Glutamatergic neuron (in vitro differentiated cells): ENCODE measurements at regions not wholly inside any gene's neighbourhood (a gene's known extent, or its start where the extent isn't known, plus 50 kb on each side); places are given as distances from the start of the nearest gene placed in this dataset.

Source experiments
- DNase-seq: peaks from one replicate; pipeline ENCODE4 v3.0.0; 2022
- H3K27ac Mint-ChIP-seq: one replicate; pipeline ENCODE4 v1.8.0; 2020; ENCODE audit warnings: mild to moderate bottlenecking, mixed read lengths, inconsistent platforms; ENCODE audit not compliant: unreplicated experiment
- H3K27me3 Mint-ChIP-seq: one replicate; pipeline ENCODE4 v1.8.0; 2020; ENCODE audit warnings: mild to moderate bottlenecking, moderate library complexity, mixed read lengths, inconsistent platforms; ENCODE audit not compliant: unreplicated experiment
- H3K36me3 Mint-ChIP-seq: one replicate; pipeline ENCODE4 v1.8.0; 2020; ENCODE audit warnings: mild to moderate bottlenecking, mixed read lengths, inconsistent platforms; ENCODE audit not compliant: unreplicated experiment
- H3K4me1 Mint-ChIP-seq: one replicate; pipeline ENCODE4 v1.8.0; 2020; ENCODE audit warnings: mild to moderate bottlenecking, low read depth, mixed read lengths, inconsistent platforms; ENCODE audit not compliant: unreplicated experiment
- H3K4me3 Mint-ChIP-seq: one replicate; pipeline ENCODE4 v1.8.0; 2020; ENCODE audit warnings: mild to moderate bottlenecking, mixed read lengths, inconsistent platforms; ENCODE audit not compliant: unreplicated experiment
- H3K9me3 Mint-ChIP-seq: one replicate; pipeline ENCODE4 v1.8.0; 2020; ENCODE audit warnings: mild to moderate bottlenecking, moderate library complexity, mixed read lengths, inconsistent platforms; ENCODE audit not compliant: unreplicated experiment
- TF ChIP-seq, protein P1 (sequence below): fragments of 200-600 bp; sonication (generic); IDR thresholded peaks from one replicate; pipeline ENCODE4 v1.5.0; 2021; ENCODE audit not compliant: partially characterized antibody, unreplicated experiment

DNA sequence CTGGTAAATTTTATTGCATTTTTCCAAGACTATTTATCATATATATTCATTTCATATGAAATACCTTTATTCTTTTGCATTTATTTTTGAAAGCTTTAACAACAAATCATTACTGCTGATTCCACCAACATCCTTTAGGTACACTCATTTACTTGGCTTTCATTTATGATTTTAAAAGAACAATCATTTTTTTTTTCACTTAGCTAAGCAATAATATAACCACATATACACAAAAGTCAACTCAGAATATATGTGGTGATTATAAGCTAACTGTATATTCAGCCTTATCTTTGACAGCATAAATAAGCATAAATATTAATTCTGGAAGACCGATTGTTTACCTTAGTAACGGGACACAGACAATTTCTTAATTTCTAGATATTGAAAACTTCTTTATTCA, 458.6 kb upstream of the ZNF385D start:
- no peaks in the 10 kb centered on the region for H3K4me1 Mint-ChIP-seq
- H3K4me3 Mint-ChIP-seq, result no peak overlapping the region
- DNase-seq, result no peak
- H3K9me3 Mint-ChIP-seq, result no peaks in the 10 kb centered on the region
- H3K27me3 Mint-ChIP-seq, result no peaks in the 10 kb centered on the region
- TF ChIP-seq, protein P1, sequence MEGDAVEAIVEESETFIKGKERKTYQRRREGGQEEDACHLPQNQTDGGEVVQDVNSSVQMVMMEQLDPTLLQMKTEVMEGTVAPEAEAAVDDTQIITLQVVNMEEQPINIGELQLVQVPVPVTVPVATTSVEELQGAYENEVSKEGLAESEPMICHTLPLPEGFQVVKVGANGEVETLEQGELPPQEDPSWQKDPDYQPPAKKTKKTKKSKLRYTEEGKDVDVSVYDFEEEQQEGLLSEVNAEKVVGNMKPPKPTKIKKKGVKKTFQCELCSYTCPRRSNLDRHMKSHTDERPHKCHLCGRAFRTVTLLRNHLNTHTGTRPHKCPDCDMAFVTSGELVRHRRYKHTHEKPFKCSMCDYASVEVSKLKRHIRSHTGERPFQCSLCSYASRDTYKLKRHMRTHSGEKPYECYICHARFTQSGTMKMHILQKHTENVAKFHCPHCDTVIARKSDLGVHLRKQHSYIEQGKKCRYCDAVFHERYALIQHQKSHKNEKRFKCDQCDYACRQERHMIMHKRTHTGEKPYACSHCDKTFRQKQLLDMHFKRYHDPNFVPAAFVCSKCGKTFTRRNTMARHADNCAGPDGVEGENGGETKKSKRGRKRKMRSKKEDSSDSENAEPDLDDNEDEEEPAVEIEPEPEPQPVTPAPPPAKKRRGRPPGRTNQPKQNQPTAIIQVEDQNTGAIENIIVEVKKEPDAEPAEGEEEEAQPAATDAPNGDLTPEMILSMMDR, result no peak
- H3K36me3 Mint-ChIP-seq, result no peaks in the 10 kb centered on the region
- H3K27ac Mint-ChIP-seq, result no peak overlapping the region

DNA sequence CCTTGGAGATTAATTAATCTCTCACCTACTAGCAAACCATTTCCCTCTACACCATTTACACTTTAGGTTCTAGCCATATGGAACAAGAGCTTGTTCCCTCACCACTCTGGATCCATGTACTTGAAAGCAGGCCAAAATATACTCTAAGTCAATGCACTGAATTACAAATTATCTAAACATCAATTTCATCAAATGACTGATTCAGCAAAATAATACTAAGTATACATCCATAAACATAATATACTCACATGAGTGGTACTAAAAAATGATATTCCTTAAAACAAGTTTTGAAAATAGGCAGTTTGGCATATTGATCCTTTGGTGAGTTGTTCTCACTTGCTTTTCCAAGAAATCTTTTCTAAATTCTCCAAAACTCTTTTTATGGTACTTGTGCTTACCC, 459.7 kb upstream of the ZNF385D start:
- no peaks in the 10 kb centered on the region for H3K27me3 Mint-ChIP-seq
- H3K9me3 Mint-ChIP-seq, result no peaks in the 10 kb centered on the region
- H3K4me1 Mint-ChIP-seq, result no peaks in the 10 kb centered on the region
- no peaks in the 10 kb centered on the region for H3K36me3 Mint-ChIP-seq
- DNase-seq, result no peak
- TF ChIP-seq, protein P1, result no peak
- no peak overlapping the region for H3K4me3 Mint-ChIP-seq
- H3K27ac Mint-ChIP-seq, result no peak overlapping the region

GRCh38 chr3:22216601-22217000, 465.6 kb upstream of the ZNF385D start:
- Mint-ChIP-seq H3K9me3 (no peaks in the 10 kb centered on the region), H3K27ac (no peak overlapping the region), H3K36me3 (no peaks in the 10 kb centered on the region), H3K4me1 (no peaks in the 10 kb centered on the region), H3K27me3 (no peaks in the 10 kb centered on the region), H3K4me3 (no peak overlapping the region)
- DNase-seq, result no peak
- TF ChIP-seq, protein P1, result no peak

- Mint-ChIP-seq H3K27ac (no peak overlapping the region), H3K4me1 (no peaks in the 10 kb centered on the region), H3K9me3 (no peaks in the 10 kb centered on the region), H3K27me3 (no peaks in the 10 kb centered on the region), H3K36me3 (no peaks in the 10 kb centered on the region), H3K4me3 (no peak overlapping the region)
- DNase-seq, result no peak
- TF ChIP-seq, protein P1, result no peak
Measured at GRCh38 chr3:22225161-22225560, 474.2 kb upstream of the ZNF385D start.

DNA sequence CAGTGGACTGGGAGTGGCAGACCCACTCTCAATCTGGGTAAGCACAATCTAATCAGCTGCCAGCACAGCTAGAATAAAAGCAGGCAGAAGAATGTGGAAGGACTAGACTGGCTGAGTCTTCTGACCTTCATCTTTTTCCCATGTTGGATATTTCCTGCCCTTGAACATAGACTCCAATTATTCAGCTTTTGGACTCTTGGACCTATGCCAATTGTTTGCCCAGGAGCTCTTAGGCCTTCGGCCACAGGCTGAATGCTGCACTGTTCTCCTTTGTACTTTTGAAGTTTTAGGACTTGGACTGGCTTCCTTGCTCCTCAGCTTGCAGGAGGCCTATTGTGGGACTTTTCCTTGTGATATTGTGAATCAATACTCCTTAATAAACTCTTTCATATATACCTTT, 477.7 kb upstream of the ZNF385D start:
- DNase-seq, result no peak
- Mint-ChIP-seq H3K4me1 (no peaks in the 10 kb centered on the region), H3K9me3 (no peaks in the 10 kb centered on the region), H3K36me3 (no peaks in the 10 kb centered on the region), H3K27me3 (no peaks in the 10 kb centered on the region), H3K27ac (no peak overlapping the region), H3K4me3 (no peak overlapping the region)
- TF ChIP-seq, protein P1, result no peak
